Progenitor cell of endocrine pancreas (in vitro differentiated cells): ENCODE measurements at regions not wholly inside any gene's neighbourhood (a gene's known extent, or its start where the extent isn't known, plus 50 kb on each side); places are given as distances from the start of the nearest gene placed in this dataset.
"Not testable (repeated sequence)": the region's sequence is repeated elsewhere in the genome, so short reads cannot be mapped to it uniquely, and the experiment has no call there.

Experiments
- DNase-seq: peaks from one replicate; pipeline ENCODE4 v3.0.0; 2021; ENCODE audit warnings: low spot score; ENCODE audit not compliant: unreplicated experiment
- H3K27ac Mint-ChIP-seq: 2 replicates; pipeline ENCODE4 v1.8.0; 2021; ENCODE audit warnings: mild to moderate bottlenecking, moderate library complexity, mixed read lengths
- H3K27me3 Mint-ChIP-seq: 2 replicates; pipeline ENCODE4 v1.8.0; 2021; ENCODE audit warnings: mixed read lengths
- H3K36me3 Mint-ChIP-seq: 2 replicates; pipeline ENCODE4 v1.8.0; 2022; ENCODE audit warnings: mixed read lengths; ENCODE audit not compliant: insufficient read depth
- H3K4me1 Mint-ChIP-seq: 2 replicates; pipeline ENCODE4 v1.8.0; 2021; ENCODE audit warnings: low read depth, mixed read lengths
- H3K4me3 Mint-ChIP-seq: 2 replicates; pipeline ENCODE4 v1.8.0; 2021; ENCODE audit warnings: low read depth, mild to moderate bottlenecking, moderate library complexity, mixed read lengths
- H3K9me3 Mint-ChIP-seq: 2 replicates; pipeline ENCODE4 v1.8.0; 2021; ENCODE audit warnings: low read depth, mixed read lengths
- TF ChIP-seq, protein P1 (sequence below): fragments of 200-600 bp; sonication (generic); IDR thresholded peaks from one replicate; pipeline ENCODE4 v1.5.0; 2021; ENCODE audit warnings: antibody characterized with exemption, mild to moderate bottlenecking; ENCODE audit not compliant: unreplicated experiment

DNA sequence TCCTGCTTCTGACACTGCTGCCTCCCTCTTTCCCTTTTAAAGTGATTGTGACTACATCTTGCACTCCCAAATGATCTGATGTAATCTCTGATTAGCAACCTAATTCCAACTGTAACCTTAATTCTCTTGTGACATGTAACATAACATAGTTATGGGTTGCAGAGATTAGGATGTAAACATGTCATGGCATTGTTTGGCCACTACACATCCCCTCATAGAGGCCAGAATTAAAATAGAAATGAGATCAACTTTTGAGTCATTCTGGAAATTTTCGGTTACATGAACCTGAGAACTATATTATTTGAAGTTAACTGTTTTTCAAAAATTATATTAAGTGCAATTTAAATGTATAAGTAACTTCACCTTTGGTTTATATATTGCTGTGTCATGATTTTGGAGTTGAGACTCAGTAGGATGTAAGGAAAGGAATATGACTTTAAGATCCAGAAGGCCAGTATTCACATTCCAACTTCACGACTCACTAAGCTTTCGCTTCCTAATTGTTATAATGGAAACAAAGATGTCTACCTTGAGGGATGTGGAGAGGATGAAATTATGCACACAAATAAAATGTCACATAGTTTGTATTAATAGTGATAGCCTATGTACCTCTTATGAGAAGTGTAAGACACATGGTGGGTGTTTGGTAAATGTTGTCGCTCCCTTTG, 611.9 kb upstream of the MAP3K7 start:
- H3K4me1 Mint-ChIP-seq = no peaks in the 10 kb centered on the region
- H3K27ac Mint-ChIP-seq = no peak overlapping the region
- H3K9me3 Mint-ChIP-seq = no peaks in the 10 kb centered on the region
- TF ChIP-seq, protein P1, sequence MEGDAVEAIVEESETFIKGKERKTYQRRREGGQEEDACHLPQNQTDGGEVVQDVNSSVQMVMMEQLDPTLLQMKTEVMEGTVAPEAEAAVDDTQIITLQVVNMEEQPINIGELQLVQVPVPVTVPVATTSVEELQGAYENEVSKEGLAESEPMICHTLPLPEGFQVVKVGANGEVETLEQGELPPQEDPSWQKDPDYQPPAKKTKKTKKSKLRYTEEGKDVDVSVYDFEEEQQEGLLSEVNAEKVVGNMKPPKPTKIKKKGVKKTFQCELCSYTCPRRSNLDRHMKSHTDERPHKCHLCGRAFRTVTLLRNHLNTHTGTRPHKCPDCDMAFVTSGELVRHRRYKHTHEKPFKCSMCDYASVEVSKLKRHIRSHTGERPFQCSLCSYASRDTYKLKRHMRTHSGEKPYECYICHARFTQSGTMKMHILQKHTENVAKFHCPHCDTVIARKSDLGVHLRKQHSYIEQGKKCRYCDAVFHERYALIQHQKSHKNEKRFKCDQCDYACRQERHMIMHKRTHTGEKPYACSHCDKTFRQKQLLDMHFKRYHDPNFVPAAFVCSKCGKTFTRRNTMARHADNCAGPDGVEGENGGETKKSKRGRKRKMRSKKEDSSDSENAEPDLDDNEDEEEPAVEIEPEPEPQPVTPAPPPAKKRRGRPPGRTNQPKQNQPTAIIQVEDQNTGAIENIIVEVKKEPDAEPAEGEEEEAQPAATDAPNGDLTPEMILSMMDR = no peak
- no peak for DNase-seq
- H3K36me3 Mint-ChIP-seq = no peaks in the 10 kb centered on the region
- H3K27me3 Mint-ChIP-seq = no peaks in the 10 kb centered on the region
- H3K4me3 Mint-ChIP-seq = no peak overlapping the region

DNA sequence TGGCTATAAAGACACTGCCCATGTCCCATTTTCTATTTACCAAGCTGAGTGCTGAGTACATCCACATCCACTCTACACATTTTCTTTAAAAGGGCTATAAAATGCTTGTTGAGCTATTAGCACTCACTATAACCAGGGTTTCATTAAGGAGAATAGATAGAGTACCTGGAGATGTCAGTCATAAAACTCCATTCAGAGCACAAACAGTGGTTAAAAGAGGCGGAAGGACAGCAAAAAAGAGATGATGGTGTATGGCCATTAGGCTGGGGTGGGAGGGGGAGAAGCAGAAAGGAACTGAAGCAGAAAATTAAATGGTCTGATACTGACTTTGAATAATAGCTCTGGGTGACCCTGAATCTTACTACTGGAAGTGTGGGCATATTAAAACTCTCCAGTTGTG, 609.9 kb upstream of the MAP3K7 start:
- H3K4me3 Mint-ChIP-seq = no peak overlapping the region
- no peak overlapping the region for H3K27ac Mint-ChIP-seq
- no peaks in the 10 kb centered on the region for H3K4me1 Mint-ChIP-seq
- TF ChIP-seq, protein P1 = no peak
- DNase-seq = no peak
- no peaks in the 10 kb centered on the region for H3K36me3 Mint-ChIP-seq
- H3K27me3 Mint-ChIP-seq = peaks cover 8% of the 10 kb centered on the region
- no peaks in the 10 kb centered on the region for H3K9me3 Mint-ChIP-seq

DNA sequence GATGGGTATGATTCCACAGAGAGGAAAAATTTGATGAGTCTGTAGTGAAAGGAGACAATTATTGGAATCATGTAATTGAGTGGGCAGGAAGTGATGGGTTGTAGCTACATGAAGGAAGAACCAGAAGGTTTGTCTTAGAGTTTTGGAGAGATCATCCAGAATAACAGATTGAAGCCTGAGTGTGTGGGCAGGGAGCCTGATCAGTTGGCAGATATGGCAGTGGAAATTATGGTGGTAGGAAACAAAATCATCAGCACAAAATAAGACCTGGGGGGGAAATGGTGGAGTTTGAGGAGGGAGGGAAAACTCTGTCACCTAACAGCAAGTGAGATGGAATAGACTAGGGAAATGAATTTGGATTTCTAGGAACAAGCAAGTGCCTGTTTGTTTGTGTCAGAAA, 606.6 kb upstream of the MAP3K7 start:
- Mint-ChIP-seq H3K4me1 (no peaks in the 10 kb centered on the region), H3K4me3 (no peak overlapping the region), H3K9me3 (peaks cover 4% of the 10 kb centered on the region), H3K36me3 (no peaks in the 10 kb centered on the region), H3K27me3 (peaks cover 8% of the 10 kb centered on the region), H3K27ac (no peak overlapping the region)
- TF ChIP-seq, protein P1 = no peak
- no peak for DNase-seq

DNA sequence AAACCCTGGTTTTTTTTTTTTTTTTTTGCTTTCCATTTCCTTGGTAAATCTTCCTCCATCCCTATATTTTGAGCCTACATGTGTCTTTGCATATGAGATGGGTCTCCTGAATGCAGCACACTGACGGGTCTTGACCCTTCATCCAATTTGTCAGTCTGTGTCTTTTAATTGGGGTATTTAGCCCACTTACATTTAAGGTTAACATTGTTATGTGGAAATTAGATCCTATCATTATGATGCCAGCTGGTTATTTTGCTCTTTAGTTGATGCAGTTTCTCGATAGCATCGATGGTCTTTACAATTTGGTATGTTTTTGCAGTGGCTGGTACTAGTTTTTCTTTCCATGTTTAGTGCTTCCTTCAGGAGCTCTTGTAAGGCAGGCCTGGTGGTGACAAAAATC, 603.2 kb upstream of the MAP3K7 start:
- H3K36me3 Mint-ChIP-seq, H3K27me3 Mint-ChIP-seq, H3K4me1 Mint-ChIP-seq, DNase-seq, H3K4me3 Mint-ChIP-seq, H3K27ac Mint-ChIP-seq: not testable (repeated sequence)
- peaks cover 12% of the 10 kb centered on the region for H3K9me3 Mint-ChIP-seq

DNA sequence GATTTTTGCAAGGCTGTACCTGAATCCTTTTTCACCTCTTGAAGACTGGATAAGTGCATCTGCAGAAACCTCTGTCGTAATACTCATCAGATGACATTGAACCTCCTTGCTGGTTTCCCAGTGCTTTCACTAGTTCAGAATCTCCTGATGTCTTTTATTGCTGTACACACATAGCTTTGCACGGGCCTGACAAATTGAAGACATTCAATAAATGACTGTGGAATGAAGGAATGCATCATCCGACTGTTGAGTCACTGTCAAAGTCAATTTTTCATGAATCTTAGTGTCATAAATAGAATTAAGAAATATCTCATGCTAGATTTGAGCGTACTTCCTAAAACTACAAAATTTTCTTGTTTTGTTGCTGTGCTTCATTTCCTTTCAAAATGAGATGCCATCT, 598.2 kb upstream of the MAP3K7 start:
- H3K27ac Mint-ChIP-seq = no peak overlapping the region

DNA sequence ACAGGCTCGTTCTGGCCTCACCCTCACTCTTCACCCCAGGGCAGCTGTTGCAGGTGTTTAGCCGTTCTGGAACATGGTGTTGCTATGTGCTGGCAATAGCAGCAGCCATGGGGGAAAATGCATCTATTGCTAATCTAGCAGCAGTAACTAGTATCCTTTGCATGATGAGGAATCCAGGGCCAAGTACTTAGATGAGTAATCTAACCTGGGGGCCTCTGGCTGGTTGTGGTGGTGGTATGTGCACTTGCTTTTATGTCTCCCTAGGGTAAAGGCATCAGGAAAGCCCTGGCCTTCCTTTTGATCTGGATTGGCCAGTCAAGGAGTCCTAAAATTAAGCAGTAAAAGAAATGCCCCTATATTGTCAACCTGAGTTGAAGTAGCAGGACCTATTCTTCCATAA, 594.5 kb upstream of the MAP3K7 start:
- no peak for DNase-seq

More for the DNA sequence above, 598.2 kb upstream of the MAP3K7 start:
- H3K4me1 Mint-ChIP-seq = peaks cover 5% of the 10 kb centered on the region
- peaks cover 15% of the 10 kb centered on the region for H3K9me3 Mint-ChIP-seq
- H3K4me3 Mint-ChIP-seq = no peak overlapping the region
- TF ChIP-seq, protein P1 = no peak
- peaks cover 1% of the 10 kb centered on the region for H3K36me3 Mint-ChIP-seq
- no peaks in the 10 kb centered on the region for H3K27me3 Mint-ChIP-seq
- DNase-seq = no peak

More for the DNA sequence above, 594.5 kb upstream of the MAP3K7 start:
- Mint-ChIP-seq H3K9me3 (peaks cover 6% of the 10 kb centered on the region), H3K4me1 (peaks cover 5% of the 10 kb centered on the region), H3K4me3 (no peak overlapping the region), H3K36me3 (no peaks in the 10 kb centered on the region), H3K27me3 (no peaks in the 10 kb centered on the region), H3K27ac (no peak overlapping the region)
- TF ChIP-seq, protein P1 = no peak
